ENCODE measurements at regions not wholly inside any gene's neighbourhood (a gene's known extent, or its start where the extent isn't known, plus 50 kb on each side); places are given as distances from the start of the nearest gene placed in this dataset.

GRCh38 chr17:77499699-77500435 lies 359.1 kb downstream of the SEC14L1 start:
- Histone ChIP-seq H4K20me1 (ENCODE audit: insufficient read depth, low read length) (peaks cover 18% of the 10 kb centered on the region), H3K27ac (ENCODE audit: low read depth, low read length) (no peak overlapping the region), H2AFZ (ENCODE audit: low read length) (no peak overlapping the region)

DNA sequence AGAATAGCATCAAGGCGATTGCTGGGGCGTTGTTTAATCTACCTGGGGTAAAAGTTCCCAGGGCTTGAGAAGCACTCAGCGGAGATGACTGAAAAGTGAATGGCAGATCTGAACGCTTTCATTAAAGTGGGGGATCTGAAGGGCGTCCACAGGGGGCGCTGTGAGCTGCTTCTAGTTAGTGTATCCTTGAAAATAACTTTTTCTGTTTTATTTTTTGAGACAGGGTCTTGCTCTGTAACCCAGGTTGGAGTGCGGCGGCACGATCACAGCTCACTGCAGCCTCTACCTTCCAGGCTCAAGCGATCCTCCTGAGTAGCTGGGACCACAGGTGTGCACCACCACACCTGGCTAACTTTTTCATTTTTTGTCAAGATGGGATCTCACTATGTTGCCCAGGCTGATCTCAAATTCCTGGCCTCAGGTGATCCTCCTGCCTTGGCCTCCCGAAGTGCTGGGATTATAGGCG lies 360.4 kb downstream of the SEC14L1 start:
- peaks cover 10% of the 10 kb centered on the region for H4K20me1 ChIP-seq (ENCODE audit: insufficient read depth, low read length)
- H3K79me2 ChIP-seq (ENCODE audit: insufficient read depth, low read length) = peaks cover 3% of the 10 kb centered on the region
- no peak overlapping the region for H3K4me3 ChIP-seq (ENCODE audit: insufficient read depth, low read length)
- DNase-seq (ENCODE audit: insufficient read length, low spot score, missing footprints) = peak; percentile 95
- TF ChIP-seq, protein P1, sequence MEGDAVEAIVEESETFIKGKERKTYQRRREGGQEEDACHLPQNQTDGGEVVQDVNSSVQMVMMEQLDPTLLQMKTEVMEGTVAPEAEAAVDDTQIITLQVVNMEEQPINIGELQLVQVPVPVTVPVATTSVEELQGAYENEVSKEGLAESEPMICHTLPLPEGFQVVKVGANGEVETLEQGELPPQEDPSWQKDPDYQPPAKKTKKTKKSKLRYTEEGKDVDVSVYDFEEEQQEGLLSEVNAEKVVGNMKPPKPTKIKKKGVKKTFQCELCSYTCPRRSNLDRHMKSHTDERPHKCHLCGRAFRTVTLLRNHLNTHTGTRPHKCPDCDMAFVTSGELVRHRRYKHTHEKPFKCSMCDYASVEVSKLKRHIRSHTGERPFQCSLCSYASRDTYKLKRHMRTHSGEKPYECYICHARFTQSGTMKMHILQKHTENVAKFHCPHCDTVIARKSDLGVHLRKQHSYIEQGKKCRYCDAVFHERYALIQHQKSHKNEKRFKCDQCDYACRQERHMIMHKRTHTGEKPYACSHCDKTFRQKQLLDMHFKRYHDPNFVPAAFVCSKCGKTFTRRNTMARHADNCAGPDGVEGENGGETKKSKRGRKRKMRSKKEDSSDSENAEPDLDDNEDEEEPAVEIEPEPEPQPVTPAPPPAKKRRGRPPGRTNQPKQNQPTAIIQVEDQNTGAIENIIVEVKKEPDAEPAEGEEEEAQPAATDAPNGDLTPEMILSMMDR (IDR thresholded peaks at IDR 0.05; ENCODE audit: extremely low read depth, low read depth, low read length) = peak; percentile 63
- H3K27me3 ChIP-seq (ENCODE audit: insufficient read depth, low read length) = no peaks in the 10 kb centered on the region
- no peak overlapping the region for H2AFZ ChIP-seq (ENCODE audit: low read length)
- peaks cover 40% of the 10 kb centered on the region for H3K36me3 ChIP-seq (ENCODE audit: insufficient read depth, low read length)
- H3K4me1 ChIP-seq (ENCODE audit: insufficient read depth, low read length) = no peaks in the 10 kb centered on the region
- no peak overlapping the region for H3K4me2 ChIP-seq (ENCODE audit: insufficient read depth, low read length)
- no peaks in the 10 kb centered on the region for H3K9me3 ChIP-seq (ENCODE audit: low read depth, low read length)
- no peak overlapping the region for H3K27ac ChIP-seq (ENCODE audit: low read depth, low read length)

More at GRCh38 chr17:77499699-77500435, 359.1 kb downstream of the SEC14L1 start:
- H3K4me3 ChIP-seq (ENCODE audit: insufficient read depth, low read length) = no peak overlapping the region
- no peaks in the 10 kb centered on the region for H3K27me3 ChIP-seq (ENCODE audit: insufficient read depth, low read length)
- H3K79me2 ChIP-seq (ENCODE audit: insufficient read depth, low read length) = peaks cover 8% of the 10 kb centered on the region
- TF ChIP-seq, protein P1 (IDR thresholded peaks at IDR 0.05; ENCODE audit: extremely low read depth, low read depth, low read length) = no peak
- H3K36me3 ChIP-seq (ENCODE audit: insufficient read depth, low read length) = peaks cover 51% of the 10 kb centered on the region
- no peak overlapping the region for H3K4me2 ChIP-seq (ENCODE audit: insufficient read depth, low read length)
- DNase-seq (ENCODE audit: insufficient read length, low spot score, missing footprints) = peak; percentile 79
- no peaks in the 10 kb centered on the region for H3K4me1 ChIP-seq (ENCODE audit: insufficient read depth, low read length)
- H3K9me3 ChIP-seq (ENCODE audit: low read depth, low read length) = no peaks in the 10 kb centered on the region

- Histone ChIP-seq H3K27ac (ENCODE audit: low read depth, low read length) (no peak overlapping the region), H4K20me1 (ENCODE audit: insufficient read depth, low read length) (peaks cover 4% of the 10 kb centered on the region), H3K4me1 (ENCODE audit: insufficient read depth, low read length) (no peaks in the 10 kb centered on the region), H3K27me3 (ENCODE audit: insufficient read depth, low read length) (no peaks in the 10 kb centered on the region), H3K36me3 (ENCODE audit: insufficient read depth, low read length) (peaks cover 31% of the 10 kb centered on the region), H2AFZ (ENCODE audit: low read length) (no peak overlapping the region), H3K9me3 (ENCODE audit: low read depth, low read length) (no peaks in the 10 kb centered on the region), H3K4me3 (ENCODE audit: insufficient read depth, low read length) (no peak overlapping the region), H3K4me2 (ENCODE audit: insufficient read depth, low read length) (no peak overlapping the region), H3K79me2 (ENCODE audit: insufficient read depth, low read length) (no peaks in the 10 kb centered on the region)
- DNase-seq (ENCODE audit: insufficient read length, low spot score, missing footprints) = peak; percentile 64
- TF ChIP-seq, protein P1 (IDR thresholded peaks at IDR 0.05; ENCODE audit: extremely low read depth, low read depth, low read length) = no peak
Measured at GRCh38 chr17:77501751-77502625, 361.2 kb downstream of the SEC14L1 start.
